Liver (tissue), 2 donors: ENCODE measurements at regions not wholly inside any gene's neighbourhood (a gene's known extent, or its start where the extent isn't known, plus 50 kb on each side); places are given as distances from the start of the nearest gene placed in this dataset.
"Not testable (repeated sequence)": the region's sequence is repeated elsewhere in the genome, so short reads cannot be mapped to it uniquely, and the experiment has no call there.

Source experiments
- CTCF ChIP-seq: fragments of 150-350 bp; IDR thresholded peaks from 2 replicates; pipeline ENCODE4 v1.5.1; 2017; ENCODE audit warnings: improper control_type of control experiment, low read depth, low read length; ENCODE audit not compliant: missing input control
- FOXA1 ChIP-seq: IDR thresholded peaks from 2 replicates; pipeline ENCODE4 v1.6.1; 2016; ENCODE audit warnings: antibody characterized with exemption
- donor health status: healthy.

- not testable (repeated sequence) for TF ChIP-seq CTCF, FOXA1
Observed at GRCh38 chr13:44149231-44149630, 224.4 kb upstream of the SERP2 start.
